K562 (cell line): ENCODE measurements at regions not wholly inside any gene's neighbourhood (a gene's known extent, or its start where the extent isn't known, plus 50 kb on each side); places are given as distances from the start of the nearest gene placed in this dataset.

Experiments used
- ATAC-seq: fragments of 200-7000 bp; cut with Tn5 transposase; 3 replicates; pipeline ENCODE4 v1.9.1; 2020; ENCODE audit warnings: moderate library complexity
- BruUV-seq: library from RNA; stranded (reverse); fragments of 400-500 nt; replicated peaks from 2 replicates; lab custom pipeline; 2021; lab: Mats Ljungman, UMichigan
- CTCF ChIA-PET: fragments of 300-600 bp; formaldehyde crosslinking; extraction: SDS; loops from one replicate; lab custom pipeline; 2021; ENCODE audit warnings: low intra/inter-chr PET ratio; lab: Yijun Ruan, JAX
- POLR2A ChIA-PET: fragments of 300-600, 350-650 bp; sonication (Branson Sonifier 250); formaldehyde crosslinking; extraction: SDS; loops from one replicate; lab custom pipeline; 2021; ENCODE audit warnings: antibody characterized with exemption, inconsistent platforms; lab: Yijun Ruan, JAX
- DNase-seq, 4 experiments: peaks; one replicate each; pipeline versions ENCODE4 v3.0.0 to v3.0.0-alpha.2; 2011 to 2018; ENCODE audit warnings: low spot score in 3 of 4, mixed read lengths in 3 of 4; ENCODE audit errors: extremely low read depth in 1 of 4
- FAIRE-seq: peaks from 2 replicates; lab custom pipeline; 2011; peaks lifted over from hg19 to GRCh38; lab: Jason Lieb, UNC
- H2AFZ ChIP-seq: 2 replicates; pipeline ENCODE4 v1.6.0; 2011; ENCODE audit warnings: low read depth, low read length, control low read depth, inconsistent platforms
- H3K27ac ChIP-seq: fragments of 200-600 bp; 3 replicates; pipeline ENCODE4 v1.8.0; 2011; ENCODE audit warnings: low read depth, mild to moderate bottlenecking, control low read depth, inconsistent platforms, low read length, moderate library complexity, mixed read lengths; ENCODE audit errors: extremely low read depth
- H3K27me3 ChIP-seq, 2 experiments: fragments of 300-600 bp in 1 of 2; 2 replicates in 1 of 2; 3 replicates in 1 of 2; pipeline versions ENCODE4 v1.6.0 to v1.8.0; 2011; ENCODE audit warnings: inconsistent platforms in 2 of 2, low read length in 2 of 2, mild to moderate bottlenecking in 1 of 2, mixed read lengths in 1 of 2, moderate library complexity in 1 of 2; ENCODE audit not compliant: control insufficient read depth in 2 of 2, insufficient read depth in 2 of 2
- H3K36me3 ChIP-seq: fragments of 300-600 bp; 3 replicates; pipeline ENCODE4 v1.8.0; 2011; ENCODE audit warnings: mild to moderate bottlenecking, low read length, inconsistent platforms; ENCODE audit not compliant: control insufficient read depth, insufficient read depth
- H3K4me1 ChIP-seq, 2 experiments: fragments of 200-600 bp in 1 of 2; replicated peaks in 1 of 2; 2 replicates in 1 of 2; 3 replicates in 1 of 2; pipeline versions ENCODE4 v1.5.1 to v1.8.0; 2011; ENCODE audit warnings: inconsistent platforms in 2 of 2, low read length in 2 of 2, mild to moderate bottlenecking in 1 of 2, mixed read lengths in 1 of 2, moderate library complexity in 1 of 2; ENCODE audit not compliant: control insufficient read depth in 2 of 2, insufficient read depth in 2 of 2
- H3K4me2 ChIP-seq: 2 replicates; pipeline ENCODE4 v1.6.1; 2011; ENCODE audit warnings: low read length, control low read depth, inconsistent platforms, mixed read lengths; ENCODE audit not compliant: insufficient read depth
- H3K4me3 ChIP-seq: fragments of 200-600 bp; sonication (generic), shearing (Covaris generic); 2 replicates; pipeline ENCODE4 v1.5.1; 2016; ENCODE audit warnings: control low read depth, inconsistent platforms
- H3K79me2 ChIP-seq: fragments of 200-600 bp; 3 replicates; pipeline ENCODE4 v1.8.0; 2011; ENCODE audit warnings: low read length, inconsistent platforms; ENCODE audit not compliant: control insufficient read depth, insufficient read depth
- H3K9ac ChIP-seq, 2 experiments: 2 replicates each; pipeline versions ENCODE4 v1.6.0 to v1.6.1; 2011; ENCODE audit warnings: low read depth in 2 of 2, low read length in 2 of 2, control low read depth in 1 of 2, inconsistent platforms in 1 of 2, mild to moderate bottlenecking in 1 of 2, mixed read lengths in 1 of 2; ENCODE audit not compliant: insufficient read depth in 1 of 2
- H3K9me1 ChIP-seq: one replicate; pipeline ENCODE4 v1.6.0; 2011; ENCODE audit warnings: inconsistent platforms, mild to moderate bottlenecking, low read length, moderate library complexity; ENCODE audit not compliant: control insufficient read depth, insufficient read depth
- H3K9me3 ChIP-seq: replicated peaks from 2 replicates; pipeline ENCODE4 v1.5.1; 2011; ENCODE audit warnings: low read depth, low read length, inconsistent platforms; ENCODE audit not compliant: control insufficient read depth, insufficient read depth
- H4K20me1 ChIP-seq: replicated peaks from 2 replicates; pipeline ENCODE4 v1.6.1; 2011; ENCODE audit warnings: low read length, inconsistent platforms, mixed read lengths; ENCODE audit not compliant: control insufficient read depth, insufficient read depth
- CBFA2T3 ChIP-seq: fragments of 450-650 bp; IDR thresholded peaks from 2 replicates; pipeline ENCODE4 v1.6.1; 2017
- CCAR2 ChIP-seq: fragments of 200-400 bp; formaldehyde crosslinking; IDR thresholded peaks from 2 replicates; pipeline ENCODE4 v1.6.1; 2017; ENCODE audit warnings: mild to moderate bottlenecking, low read depth, low read length
- ESRRA ChIP-seq: fragments of 450-650 bp; IDR thresholded peaks from 2 replicates; pipeline ENCODE4 v1.6.1; 2014; ENCODE audit warnings: low read depth, mild to moderate bottlenecking, moderate library complexity, borderline replicate concordance
- HDAC1 ChIP-seq, 2 experiments: fragments of 450-650 bp; IDR thresholded peaks; 2 replicates each; pipeline ENCODE4 v1.6.1; 2016 to 2017; ENCODE audit warnings: inconsistent platforms in 1 of 2, mild to moderate bottlenecking in 1 of 2, moderate library complexity in 1 of 2
- HDAC2 ChIP-seq: fragments of 450-650 bp; IDR thresholded peaks from 2 replicates; pipeline ENCODE4 v1.6.1; 2016; ENCODE audit warnings: mild to moderate bottlenecking
- KDM1A ChIP-seq, 2 experiments: fragments of 450-650 bp; IDR thresholded peaks; 2 replicates each; pipeline ENCODE4 v1.6.1; 2016; ENCODE audit warnings: mild to moderate bottlenecking in 2 of 2
- MAZ ChIP-seq, 2 experiments: fragments of 450-650 bp in 1 of 2; sonication (generic) in 1 of 2; formaldehyde crosslinking; IDR thresholded peaks in 1 of 2; conservative IDR thresholded peaks in 1 of 2; 2 replicates each; pipeline versions ENCODE4 v1.4.0 to v1.5.0; 2020; ENCODE audit warnings: mild to moderate bottlenecking in 1 of 2, missing genetic modification reagents in 1 of 2
- MLLT1 ChIP-seq, 2 experiments: fragments of 450-650 bp; IDR thresholded peaks; 2 replicates each; pipeline ENCODE4 v1.6.1; 2016
- RCOR1 ChIP-seq, 2 experiments: IDR thresholded peaks; 2 replicates each; pipeline ENCODE4 v1.6.1; 2012; ENCODE audit warnings: low read depth in 2 of 2, low read length in 2 of 2, borderline replicate concordance in 1 of 2, improper control_type of control experiment in 1 of 2
- WGBS: fragments of 100-300 bp; shearing (Covaris generic); methylation state at CpG from one replicate; pipeline ENCODE4 v1.1.6; 2016; ENCODE audit warnings: low coverage, mixed read lengths; ENCODE audit not compliant: insufficient coverage; ENCODE audit errors: missing lambda C conversion rate; 5-methylcytosine and 5-hydroxymethylcytosine counted together
- in situ Hi-C: fragments of 300-500 bp; cut with MboI; formaldehyde crosslinking; loops from 4 replicates; pipeline ENCODE4 v1.15.0; 2018; ENCODE audit warnings: inconsistent platforms, mixed read lengths
- intact Hi-C: fragments of 100-400 bp; cut with micrococcal nuclease; formaldehyde crosslinking; loops from 2 replicates; pipeline ENCODE4 v1.14.2; 2022

- ATAC-seq (no peak), FAIRE-seq (no peak), DNase-seq (no peak)
- in situ Hi-C loops (no loop called here), intact Hi-C loops (no loop called here)
- Histone ChIP-seq H3K4me1 (no peaks in the 10 kb centered on the region), H3K27ac (no peak overlapping the region), H3K9me1 (no peaks in the 10 kb centered on the region), H3K9ac (no peak overlapping the region), H3K36me3 (no peaks in the 10 kb centered on the region), H3K79me2 (no peaks in the 10 kb centered on the region), H3K4me2 (no peak overlapping the region), H3K9me3 (no peaks in the 10 kb centered on the region), H2AFZ (no peak overlapping the region), H3K4me3 (no peak overlapping the region), H4K20me1 (no peaks in the 10 kb centered on the region), H3K27me3 (peaks cover 2 to 37% of the 10 kb centered on the region in 2 experiments; a peak in 3 of 5 replicates)
- TF ChIP-seq RCOR1 (IDR thresholded peaks at IDR 0.05; ENCODE audit: borderline replicate concordance in 1 of 2, low read depth in 2 of 2, low read length in 2 of 2) (peak; percentile 84 to 96; a peak in 3 of 4 replicates), KDM1A (IDR thresholded peaks at IDR 0.05) (peak; percentile 93 to 96), HDAC2 (peak; percentile 37; the same call in 1 of the 2 replicates), HDAC1 (IDR thresholded peaks at IDR 0.05) (peak in 1 of 2 experiments; percentile 55; a peak in 2 of 4 replicates), MAZ (CRISPR knock-in tag; conservative IDR thresholded peaks at IDR 0.05 in 1 of 2, IDR thresholded peaks at IDR 0.05 in 1 of 2) (no peak), MLLT1 (IDR thresholded peaks at IDR 0.05) (0 out of 4 replicates have a peak, but pooled peaks of 1 of the 2 experiments have one; percentile 23), CBFA2T3 (0 out of 2 replicates have a peak, but pooled peaks have one; percentile 28), CCAR2 (no peak), ESRRA (peak; percentile 85)
- ChIA-PET CTCF (no interaction called here), POLR2A (interaction anchor here (0.6 kb wide), 1 partner anchor 105 kb away, joined by 4 read pairs; no protein-coding TSS in a partner anchor)
- no TSS peak for BruUV-seq
- 2% methylated on average over 10 of the region's 10 CpGs for WGBS
Observed at GRCh38 chr6:44681761-44682160, 294.3 kb downstream of the CDC5L start.
